ENCODE measurements at regions not wholly inside any gene's neighbourhood (a gene's known extent, or its start where the extent isn't known, plus 50 kb on each side); places are given as distances from the start of the nearest gene placed in this dataset.

GRCh38 chr18:22296304-22296703 lies 121.4 kb downstream of the CTAGE1 start:
- TF ChIP-seq, protein P1, sequence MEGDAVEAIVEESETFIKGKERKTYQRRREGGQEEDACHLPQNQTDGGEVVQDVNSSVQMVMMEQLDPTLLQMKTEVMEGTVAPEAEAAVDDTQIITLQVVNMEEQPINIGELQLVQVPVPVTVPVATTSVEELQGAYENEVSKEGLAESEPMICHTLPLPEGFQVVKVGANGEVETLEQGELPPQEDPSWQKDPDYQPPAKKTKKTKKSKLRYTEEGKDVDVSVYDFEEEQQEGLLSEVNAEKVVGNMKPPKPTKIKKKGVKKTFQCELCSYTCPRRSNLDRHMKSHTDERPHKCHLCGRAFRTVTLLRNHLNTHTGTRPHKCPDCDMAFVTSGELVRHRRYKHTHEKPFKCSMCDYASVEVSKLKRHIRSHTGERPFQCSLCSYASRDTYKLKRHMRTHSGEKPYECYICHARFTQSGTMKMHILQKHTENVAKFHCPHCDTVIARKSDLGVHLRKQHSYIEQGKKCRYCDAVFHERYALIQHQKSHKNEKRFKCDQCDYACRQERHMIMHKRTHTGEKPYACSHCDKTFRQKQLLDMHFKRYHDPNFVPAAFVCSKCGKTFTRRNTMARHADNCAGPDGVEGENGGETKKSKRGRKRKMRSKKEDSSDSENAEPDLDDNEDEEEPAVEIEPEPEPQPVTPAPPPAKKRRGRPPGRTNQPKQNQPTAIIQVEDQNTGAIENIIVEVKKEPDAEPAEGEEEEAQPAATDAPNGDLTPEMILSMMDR (IDR thresholded peaks at IDR 0.05) = no peak
- no peak for TF ChIP-seq POLR2A (IDR thresholded peaks at IDR 0.05)

All from thyroid gland (tissue), 4 donors.